Neural progenitor cell (in vitro differentiated cells): ENCODE measurements at regions not wholly inside any gene's neighbourhood (a gene's known extent, or its start where the extent isn't known, plus 50 kb on each side); places are given as distances from the start of the nearest gene placed in this dataset.
A peak's percentile ranks its signal among the peaks of the same experiment; 100 is the strongest.

Experiments
- DNase-seq: peaks from one replicate; pipeline ENCODE4 v3.0.0-alpha.2; 2016; ENCODE audit warnings: low spot score
- H2AFZ ChIP-seq: fragments of 200-600 bp; sonication (generic); replicated peaks from 2 replicates; pipeline ENCODE4 v1.6.1; 2016; ENCODE audit warnings: antibody characterized with exemption
- H3F3A ChIP-seq: fragments of 200-600 bp; sonication (generic); 2 replicates; pipeline ENCODE4 v1.6.1; 2016; ENCODE audit warnings: antibody characterized with exemption, low read depth
- H3K27ac ChIP-seq: fragments of 200-600 bp; sonication (generic); 2 replicates; pipeline ENCODE4 v1.5.1; 2016; ENCODE audit warnings: mild to moderate bottlenecking
- H3K27me3 ChIP-seq: fragments of 200-600 bp; sonication (generic); 2 replicates; pipeline ENCODE4 v1.6.1; 2016; ENCODE audit warnings: mild to moderate bottlenecking, moderate library complexity
- H3K36me3 ChIP-seq: fragments of 200-600 bp; sonication (generic); 2 replicates; pipeline ENCODE4 v1.5.1; 2016
- H3K4me1 ChIP-seq: fragments of 200-600 bp; sonication (generic); 2 replicates; pipeline ENCODE4 v1.6.1; 2016; ENCODE audit warnings: mixed run types
- H3K4me2 ChIP-seq: fragments of 200-600 bp; sonication (generic); 2 replicates; pipeline ENCODE4 v1.6.1; 2016
- H3K4me3 ChIP-seq: fragments of 200-600 bp; sonication (generic); 2 replicates; pipeline ENCODE4 v1.5.1; 2016
- H3K79me2 ChIP-seq: fragments of 200-600 bp; sonication (generic); 2 replicates; pipeline ENCODE4 v1.6.1; 2016; ENCODE audit warnings: low read depth
- H3K9ac ChIP-seq: fragments of 200-600 bp; sonication (generic); 2 replicates; pipeline ENCODE4 v1.6.1; 2016
- H3K9me3 ChIP-seq: fragments of 200-600 bp; sonication (generic); 2 replicates; pipeline ENCODE4 v1.5.1; 2016; ENCODE audit warnings: low read depth
- H4K20me1 ChIP-seq: fragments of 200-600 bp; sonication (generic); 2 replicates; pipeline ENCODE4 v1.6.1; 2016; ENCODE audit warnings: low read depth
- H3K27ac Mint-ChIP-seq: 3 replicates; pipeline ENCODE4 v1.8.0; 2021; ENCODE audit warnings: mixed read lengths
- H3K27me3 Mint-ChIP-seq: 2 replicates; pipeline ENCODE4 v1.8.0; 2022; ENCODE audit warnings: low read depth, mild to moderate bottlenecking, inconsistent platforms, moderate library complexity, mixed read lengths; ENCODE audit not compliant: insufficient read depth
- H3K36me3 Mint-ChIP-seq: 3 replicates; pipeline ENCODE4 v1.8.0; 2021; ENCODE audit warnings: mixed read lengths
- H3K4me1 Mint-ChIP-seq: 3 replicates; pipeline ENCODE4 v1.8.0; 2021; ENCODE audit warnings: mixed read lengths
- H3K4me3 Mint-ChIP-seq: 3 replicates; pipeline ENCODE4 v1.8.0; 2021; ENCODE audit warnings: mild to moderate bottlenecking, moderate library complexity, mixed read lengths
- H3K9me3 Mint-ChIP-seq: 3 replicates; pipeline ENCODE4 v1.8.0; 2020; ENCODE audit warnings: mixed read lengths
- CTCF ChIP-seq: fragments of 200-600 bp; sonication (generic); IDR thresholded peaks from 2 replicates; pipeline ENCODE4 v1.5.1; 2017; ENCODE audit warnings: antibody characterized with exemption, mild to moderate bottlenecking
- EZH2 ChIP-seq: fragments of 200-600 bp; sonication (generic); IDR thresholded peaks from 2 replicates; pipeline ENCODE4 v1.6.1; 2017; ENCODE audit warnings: antibody characterized with exemption, mild to moderate bottlenecking, moderate library complexity
- EZH2phosphoT487 ChIP-seq: fragments of 200-600 bp; sonication (generic); IDR thresholded peaks from 2 replicates; pipeline ENCODE4 v1.6.1; 2017; ENCODE audit warnings: antibody characterized with exemption

- H3K4me3 Mint-ChIP-seq: no peak overlapping the region
- no peak overlapping the region for H3K4me2 ChIP-seq
- H3K36me3 ChIP-seq: no peaks in the 10 kb centered on the region
- no peaks in the 10 kb centered on the region for H3K4me1 ChIP-seq
- no peaks in the 10 kb centered on the region for H3F3A ChIP-seq
- no peaks in the 10 kb centered on the region for H4K20me1 ChIP-seq
- no peaks in the 10 kb centered on the region for H3K9me3 ChIP-seq
- no peaks in the 10 kb centered on the region for H3K27me3 ChIP-seq
- H3K36me3 Mint-ChIP-seq: no peaks in the 10 kb centered on the region
- H3K79me2 ChIP-seq: no peaks in the 10 kb centered on the region
- peaks cover 5% of the 10 kb centered on the region for H3K9me3 Mint-ChIP-seq
- H2AFZ ChIP-seq: no peak overlapping the region
- H3K4me3 ChIP-seq: no peak overlapping the region
- no peak overlapping the region for H3K9ac ChIP-seq
- no peak for DNase-seq
- H3K27me3 Mint-ChIP-seq: no peaks in the 10 kb centered on the region
- H3K4me1 Mint-ChIP-seq: peaks cover 13% of the 10 kb centered on the region
- TF ChIP-seq CTCF (no peak), EZH2 (no peak), EZH2phosphoT487 (no peak)
- H3K27ac ChIP-seq: no peak overlapping the region
- no peak overlapping the region for H3K27ac Mint-ChIP-seq
Measured at GRCh38 chr1:58964428-58964827, 180.6 kb upstream of the JUN start.

- Mint-ChIP-seq H3K36me3 (no peaks in the 10 kb centered on the region), H3K4me1 (peaks cover 13% of the 10 kb centered on the region), H3K9me3 (peaks cover 5% of the 10 kb centered on the region), H3K27ac (no peak overlapping the region), H3K27me3 (no peaks in the 10 kb centered on the region), H3K4me3 (no peak overlapping the region)
- no peak overlapping the region for H3K27ac ChIP-seq
- H3K79me2 ChIP-seq: no peaks in the 10 kb centered on the region
- no peak overlapping the region for H3K9ac ChIP-seq
- H2AFZ ChIP-seq: no peak overlapping the region
- no peaks in the 10 kb centered on the region for H3F3A ChIP-seq
- H3K36me3 ChIP-seq: no peaks in the 10 kb centered on the region
- no peaks in the 10 kb centered on the region for H3K4me1 ChIP-seq
- no peak for DNase-seq
- H3K9me3 ChIP-seq: no peaks in the 10 kb centered on the region
- H3K27me3 ChIP-seq: no peaks in the 10 kb centered on the region
- H3K4me3 ChIP-seq: no peak overlapping the region
- no peak for TF ChIP-seq EZH2
- no peak for TF ChIP-seq CTCF
- no peak for TF ChIP-seq EZH2phosphoT487
- H3K4me2 ChIP-seq: no peak overlapping the region
- no peaks in the 10 kb centered on the region for H4K20me1 ChIP-seq
Measured at GRCh38 chr1:58964880-58965279, 181.0 kb upstream of the JUN start.

- H3K4me3 Mint-ChIP-seq: no peak overlapping the region
- Histone ChIP-seq H3K4me2 (no peak overlapping the region), H3K9me3 (no peaks in the 10 kb centered on the region), H3K27ac (no peak overlapping the region), H3K9ac (no peak overlapping the region), H3K79me2 (no peaks in the 10 kb centered on the region), H2AFZ (no peak overlapping the region), H3K27me3 (no peaks in the 10 kb centered on the region), H3K4me3 (no peak overlapping the region), H4K20me1 (no peaks in the 10 kb centered on the region), H3K4me1 (no peaks in the 10 kb centered on the region), H3K36me3 (no peaks in the 10 kb centered on the region), H3F3A (no peaks in the 10 kb centered on the region)
- no peaks in the 10 kb centered on the region for H3K9me3 Mint-ChIP-seq
- no peak for DNase-seq
- peaks cover 13% of the 10 kb centered on the region for H3K4me1 Mint-ChIP-seq
- no peak for TF ChIP-seq EZH2phosphoT487
- no peak for TF ChIP-seq EZH2
- no peak for TF ChIP-seq CTCF
- no peaks in the 10 kb centered on the region for H3K27me3 Mint-ChIP-seq
- no peaks in the 10 kb centered on the region for H3K36me3 Mint-ChIP-seq
- H3K27ac Mint-ChIP-seq: peak overlapping the region; percentile 7
Measured at GRCh38 chr1:58966103-58966916, 182.5 kb upstream of the JUN start.
